ENCODE measurements at regions not wholly inside any gene's neighbourhood (a gene's known extent, or its start where the extent isn't known, plus 50 kb on each side); places are given as distances from the start of the nearest gene placed in this dataset.

DNA sequence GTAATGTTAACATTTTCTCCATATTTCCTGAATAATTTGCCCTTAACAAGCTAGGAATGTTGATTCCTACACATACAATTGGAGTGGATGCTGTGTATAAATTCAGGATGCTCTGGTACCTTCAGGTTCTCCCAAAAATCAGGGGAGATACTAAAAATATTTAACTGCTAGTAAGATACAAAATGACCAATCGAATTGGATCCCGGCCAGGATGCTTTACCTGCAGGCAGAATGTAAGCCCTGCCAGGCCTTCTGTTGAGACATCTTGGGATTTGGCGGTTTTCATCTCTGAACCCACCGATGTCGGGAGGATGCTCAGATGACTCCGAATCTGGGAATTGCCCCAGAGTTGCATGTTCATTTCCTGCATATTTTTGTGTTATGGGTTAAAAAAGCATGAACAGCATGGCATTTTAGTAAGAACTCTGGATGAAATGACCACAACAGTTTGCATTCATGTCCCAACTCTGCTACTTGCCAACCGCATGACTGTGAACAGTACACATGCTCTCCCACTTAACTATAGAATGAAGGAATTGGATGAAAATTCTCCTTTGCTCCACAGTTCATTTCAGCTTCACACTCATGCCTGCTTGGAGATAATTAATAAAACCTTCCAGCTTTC is 241.4 kb upstream of the TBL1XR1 start:
- no peaks in the 10 kb centered on the region for H3K27me3 ChIP-seq
- H3K4me3 ChIP-seq = no peak overlapping the region
- no peaks in the 10 kb centered on the region for H3K36me3 ChIP-seq (replicated peaks in 1 of 2)
- H3K9me3 ChIP-seq (replicated peaks in 1 of 3) = no peaks in the 10 kb centered on the region
- H3K27ac ChIP-seq = no peak overlapping the region
- 94 to 96% (median 95%) methylated on average over 7 of the region's 7 CpGs for WGBS, 4 donors
- peaks cover 4 to 20% of the 10 kb centered on the region in 2 donors for H3K4me1 ChIP-seq (replicated peaks in 1 of 2)
- intact Hi-C loops (cut with DNase I) = no loop called here
- no peak for TF ChIP-seq POLR2A (IDR thresholded peaks at IDR 0.05)
- TF ChIP-seq, protein P1, sequence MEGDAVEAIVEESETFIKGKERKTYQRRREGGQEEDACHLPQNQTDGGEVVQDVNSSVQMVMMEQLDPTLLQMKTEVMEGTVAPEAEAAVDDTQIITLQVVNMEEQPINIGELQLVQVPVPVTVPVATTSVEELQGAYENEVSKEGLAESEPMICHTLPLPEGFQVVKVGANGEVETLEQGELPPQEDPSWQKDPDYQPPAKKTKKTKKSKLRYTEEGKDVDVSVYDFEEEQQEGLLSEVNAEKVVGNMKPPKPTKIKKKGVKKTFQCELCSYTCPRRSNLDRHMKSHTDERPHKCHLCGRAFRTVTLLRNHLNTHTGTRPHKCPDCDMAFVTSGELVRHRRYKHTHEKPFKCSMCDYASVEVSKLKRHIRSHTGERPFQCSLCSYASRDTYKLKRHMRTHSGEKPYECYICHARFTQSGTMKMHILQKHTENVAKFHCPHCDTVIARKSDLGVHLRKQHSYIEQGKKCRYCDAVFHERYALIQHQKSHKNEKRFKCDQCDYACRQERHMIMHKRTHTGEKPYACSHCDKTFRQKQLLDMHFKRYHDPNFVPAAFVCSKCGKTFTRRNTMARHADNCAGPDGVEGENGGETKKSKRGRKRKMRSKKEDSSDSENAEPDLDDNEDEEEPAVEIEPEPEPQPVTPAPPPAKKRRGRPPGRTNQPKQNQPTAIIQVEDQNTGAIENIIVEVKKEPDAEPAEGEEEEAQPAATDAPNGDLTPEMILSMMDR (IDR thresholded peaks at IDR 0.05) = no peak
- DNase-seq = no peak

DNA sequence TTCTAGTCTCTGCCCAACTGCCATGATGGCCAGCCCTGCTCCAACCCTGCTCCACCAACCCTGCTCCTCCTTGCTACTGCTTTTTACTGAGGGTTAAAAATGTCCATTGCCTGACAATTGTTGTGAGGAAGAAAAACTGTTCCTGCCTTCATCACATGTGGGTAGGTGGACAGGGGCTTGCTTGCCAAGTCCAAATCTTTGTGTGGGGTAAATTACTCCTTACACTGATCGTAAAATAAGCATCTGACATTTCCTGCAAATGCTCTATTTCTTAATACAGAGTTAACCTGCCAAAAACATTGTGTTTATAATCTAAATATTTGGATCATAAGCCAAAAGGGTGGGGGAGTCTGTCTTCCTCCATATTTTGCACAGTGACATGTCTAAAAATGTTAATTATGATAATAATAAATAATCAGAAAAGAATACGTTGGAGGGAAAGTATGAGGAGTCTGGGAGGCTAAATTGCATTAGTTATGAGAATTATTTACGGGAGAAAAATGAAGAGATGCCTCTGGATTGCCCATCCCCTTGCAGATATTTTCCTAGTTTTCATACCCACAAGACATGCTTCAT is 242.5 kb upstream of the TBL1XR1 start:
- WGBS, 4 donors = 69 to 80% (median 76%) methylated on average over 3 of the region's 3 CpGs
- no peak for DNase-seq
- TF ChIP-seq POLR2A (IDR thresholded peaks at IDR 0.05) = no peak
- Histone ChIP-seq H3K4me1 (replicated peaks in 1 of 2) (peaks cover 4 to 20% of the 10 kb centered on the region in 2 donors), H3K9me3 (replicated peaks in 1 of 3) (no peaks in the 10 kb centered on the region), H3K36me3 (replicated peaks in 1 of 2) (no peaks in the 10 kb centered on the region), H3K27me3 (no peaks in the 10 kb centered on the region), H3K4me3 (no peak overlapping the region), H3K27ac (no peak overlapping the region)
- intact Hi-C loops (cut with DNase I) = no loop called here

DNA sequence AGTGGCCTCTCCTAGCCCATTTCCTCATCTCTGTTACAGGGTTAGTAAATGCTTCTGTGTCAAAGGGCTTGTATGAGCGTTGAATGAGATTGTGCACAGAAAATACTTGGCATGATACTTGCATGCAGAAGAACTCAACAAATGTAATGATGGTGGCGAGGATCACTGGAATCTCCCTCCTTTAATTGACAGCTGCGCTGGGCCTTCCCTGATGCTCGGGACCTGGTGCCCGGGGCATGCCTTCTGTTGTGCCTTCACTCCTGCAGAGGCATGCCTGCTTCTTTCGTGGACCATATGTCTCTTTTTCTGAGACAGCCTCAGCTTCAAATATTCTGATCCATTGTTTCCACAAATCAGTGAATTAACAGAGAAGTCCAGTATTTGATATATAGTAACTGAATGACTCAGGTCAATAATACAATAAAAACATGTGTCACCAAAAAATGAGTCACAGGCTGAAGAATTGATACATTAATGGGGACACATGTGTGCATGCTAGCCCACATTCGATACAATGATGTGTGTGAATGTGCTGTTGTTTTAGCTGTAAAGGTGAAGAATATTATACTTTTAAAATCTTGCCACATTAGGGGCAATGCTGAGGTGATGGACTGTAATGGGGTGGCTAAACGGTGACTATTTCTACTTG is 243.3 kb upstream of the TBL1XR1 start:
- DNase-seq = no peak
- H3K9me3 ChIP-seq (replicated peaks in 1 of 3) = no peaks in the 10 kb centered on the region
- no peaks in the 10 kb centered on the region for H3K27me3 ChIP-seq
- H3K27ac ChIP-seq = no peak overlapping the region
- WGBS, 4 donors = 94 to 96% (median 95%) methylated on average over 8 of the region's 8 CpGs
- TF ChIP-seq POLR2A (IDR thresholded peaks at IDR 0.05) = no peak
- TF ChIP-seq, protein P1 (IDR thresholded peaks at IDR 0.05) = no peak
- H3K4me3 ChIP-seq = no peak overlapping the region
- peaks cover 4 to 22% of the 10 kb centered on the region in 2 donors for H3K4me1 ChIP-seq (replicated peaks in 1 of 2)
- intact Hi-C loops (cut with DNase I) = no loop called here
- no peaks in the 10 kb centered on the region for H3K36me3 ChIP-seq (replicated peaks in 1 of 2)

DNA sequence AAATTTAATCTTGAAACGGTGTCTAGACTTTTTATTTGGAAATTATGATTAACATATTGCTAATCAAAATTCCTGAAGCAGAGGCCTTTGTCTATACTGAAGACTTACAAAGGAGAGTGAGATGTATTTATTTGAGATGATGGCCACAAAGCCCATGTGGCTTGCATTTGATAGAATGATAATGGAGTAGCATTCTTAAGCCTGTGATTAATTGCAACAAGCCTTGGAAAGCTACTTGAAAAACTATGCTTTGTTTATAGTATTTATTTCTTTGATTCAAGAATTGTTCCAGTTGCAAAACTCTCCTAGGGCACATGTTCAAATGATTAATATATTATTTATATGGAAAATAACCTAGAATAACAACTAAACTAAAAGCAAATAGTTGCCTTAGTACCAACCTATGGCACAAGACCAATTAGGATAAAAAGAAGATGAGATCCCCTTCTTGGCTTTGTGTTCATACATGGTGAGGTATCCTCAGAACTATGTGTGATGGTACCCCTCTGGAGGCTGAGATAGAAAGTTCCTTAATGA is 244.1 kb upstream of the TBL1XR1 start:
- no peaks in the 10 kb centered on the region for H3K9me3 ChIP-seq (replicated peaks in 1 of 3)
- no peaks in the 10 kb centered on the region for H3K36me3 ChIP-seq (replicated peaks in 1 of 2)
- WGBS, 4 donors = 90 to 98% (median 95%) methylated on average over 1 of the region's 1 CpG
- no peaks in the 10 kb centered on the region for H3K27me3 ChIP-seq
- TF ChIP-seq POLR2A (IDR thresholded peaks at IDR 0.05) = no peak
- TF ChIP-seq, protein P1 (IDR thresholded peaks at IDR 0.05) = no peak
- H3K4me1 ChIP-seq (replicated peaks in 1 of 2) = peaks cover 4 to 27% of the 10 kb centered on the region in 2 donors
- H3K4me3 ChIP-seq = no peak overlapping the region
- DNase-seq = no peak
- intact Hi-C loops (cut with DNase I) = no loop called here
- no peak overlapping the region for H3K27ac ChIP-seq

Measured in adrenal gland (tissue), 9 donors.